GM12864 (cell line): ENCODE measurements at regions not wholly inside any gene's neighbourhood (a gene's known extent, or its start where the extent isn't known, plus 50 kb on each side); places are given as distances from the start of the nearest gene placed in this dataset.

ENCODE experiments used
- DNase-seq: peaks from one replicate; pipeline ENCODE4 v3.0.0-alpha.2; 2011; ENCODE audit warnings: low read depth
- H3K4me3 ChIP-seq: 2 replicates; pipeline ENCODE4 v1.5.1; 2011; ENCODE audit warnings: mild to moderate bottlenecking, low read depth, low read length, control low read depth
- TF ChIP-seq, protein P1 (sequence below): IDR thresholded peaks from 2 replicates; pipeline ENCODE4 v1.5.1; 2011; ENCODE audit warnings: low read depth, mild to moderate bottlenecking, moderate library complexity, low read length, control low read depth, inconsistent platforms; ENCODE audit errors: missing control alignments

DNA sequence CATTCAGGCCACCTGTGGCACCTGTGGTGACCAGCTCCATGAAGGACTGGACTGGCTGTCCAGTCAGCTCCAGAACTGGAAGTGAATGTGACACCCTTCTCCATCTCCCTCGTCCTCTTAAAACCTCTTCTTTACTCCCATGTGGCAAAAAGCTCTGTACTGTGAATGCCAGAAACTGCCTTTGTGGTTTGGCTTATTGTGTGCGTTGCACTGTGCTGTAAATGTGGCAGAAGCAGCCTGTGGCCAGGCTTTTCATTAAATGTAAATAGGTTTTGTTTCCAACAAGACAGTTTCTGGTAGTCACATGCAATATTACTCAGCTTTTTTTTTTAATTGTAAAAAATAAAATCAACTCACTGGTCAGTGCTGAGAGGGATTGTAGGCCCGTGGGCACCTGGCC lies 453.7 kb downstream of the ATP23 start:
- TF ChIP-seq, protein P1, sequence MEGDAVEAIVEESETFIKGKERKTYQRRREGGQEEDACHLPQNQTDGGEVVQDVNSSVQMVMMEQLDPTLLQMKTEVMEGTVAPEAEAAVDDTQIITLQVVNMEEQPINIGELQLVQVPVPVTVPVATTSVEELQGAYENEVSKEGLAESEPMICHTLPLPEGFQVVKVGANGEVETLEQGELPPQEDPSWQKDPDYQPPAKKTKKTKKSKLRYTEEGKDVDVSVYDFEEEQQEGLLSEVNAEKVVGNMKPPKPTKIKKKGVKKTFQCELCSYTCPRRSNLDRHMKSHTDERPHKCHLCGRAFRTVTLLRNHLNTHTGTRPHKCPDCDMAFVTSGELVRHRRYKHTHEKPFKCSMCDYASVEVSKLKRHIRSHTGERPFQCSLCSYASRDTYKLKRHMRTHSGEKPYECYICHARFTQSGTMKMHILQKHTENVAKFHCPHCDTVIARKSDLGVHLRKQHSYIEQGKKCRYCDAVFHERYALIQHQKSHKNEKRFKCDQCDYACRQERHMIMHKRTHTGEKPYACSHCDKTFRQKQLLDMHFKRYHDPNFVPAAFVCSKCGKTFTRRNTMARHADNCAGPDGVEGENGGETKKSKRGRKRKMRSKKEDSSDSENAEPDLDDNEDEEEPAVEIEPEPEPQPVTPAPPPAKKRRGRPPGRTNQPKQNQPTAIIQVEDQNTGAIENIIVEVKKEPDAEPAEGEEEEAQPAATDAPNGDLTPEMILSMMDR = no peak
- no peak for DNase-seq
- H3K4me3 ChIP-seq = no peak overlapping the region

DNA sequence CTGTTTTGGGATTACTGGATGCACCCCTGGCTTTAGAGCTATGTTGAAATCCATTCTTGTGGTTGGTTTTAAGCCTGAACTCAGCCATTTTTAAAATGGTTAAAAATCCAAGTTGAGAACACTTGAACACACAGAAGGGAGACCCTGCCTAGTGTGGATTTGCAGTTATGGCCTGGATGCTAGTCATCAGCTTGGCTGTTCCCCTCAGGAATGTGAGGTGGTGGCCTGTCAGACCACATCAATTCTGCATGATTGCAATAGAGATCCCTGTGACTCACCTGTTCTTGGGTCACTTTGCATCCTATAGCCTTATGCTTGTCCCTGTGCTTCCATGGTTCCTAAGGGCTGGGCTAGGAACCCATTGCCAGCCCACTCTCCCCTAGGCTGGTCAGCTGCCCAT lies 454.1 kb downstream of the ATP23 start:
- TF ChIP-seq, protein P1 = no peak
- DNase-seq = no peak
- no peak overlapping the region for H3K4me3 ChIP-seq

DNA sequence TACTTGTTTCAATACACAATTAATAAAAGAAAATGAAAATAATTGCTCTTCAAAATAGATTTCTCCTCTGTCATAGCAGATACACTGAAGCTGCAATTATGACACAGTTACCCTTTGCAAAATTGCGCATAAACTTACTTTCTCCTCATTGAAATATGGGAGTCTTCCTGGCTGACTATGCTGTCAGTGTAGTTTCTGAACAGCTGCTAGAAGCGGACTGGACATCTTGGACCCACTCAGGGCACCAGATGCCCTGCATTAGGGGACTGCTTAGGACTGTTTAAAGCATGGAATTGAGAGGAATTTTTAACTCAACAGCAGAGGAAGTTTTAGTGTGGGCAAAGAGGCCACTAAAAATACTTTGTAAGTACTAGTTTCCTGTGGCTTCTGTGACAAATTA lies 454.9 kb downstream of the ATP23 start:
- H3K4me3 ChIP-seq = no peak overlapping the region
- TF ChIP-seq, protein P1 = no peak
- DNase-seq = no peak

DNA sequence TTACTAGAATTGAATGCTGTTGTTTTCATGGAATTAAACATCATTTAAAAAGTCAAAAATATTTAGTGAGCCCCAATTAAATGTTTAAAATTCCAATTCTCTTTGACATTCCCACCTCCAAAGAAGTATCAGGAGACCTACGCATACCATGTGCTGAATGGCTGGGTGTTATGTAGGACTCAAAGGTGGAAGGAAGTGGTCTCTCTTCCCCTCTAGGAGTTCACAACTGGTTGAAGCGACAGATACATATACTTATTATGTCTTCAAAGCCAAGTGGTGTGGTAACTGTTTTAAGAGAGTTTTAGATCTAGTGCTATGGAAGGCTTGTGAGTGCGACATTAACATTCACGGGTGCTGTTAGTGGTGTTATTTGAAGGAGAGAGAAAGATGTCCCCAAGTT lies 464.0 kb downstream of the ATP23 start:
- no peak overlapping the region for H3K4me3 ChIP-seq
- no peak for DNase-seq
- TF ChIP-seq, protein P1 = no peak

DNA sequence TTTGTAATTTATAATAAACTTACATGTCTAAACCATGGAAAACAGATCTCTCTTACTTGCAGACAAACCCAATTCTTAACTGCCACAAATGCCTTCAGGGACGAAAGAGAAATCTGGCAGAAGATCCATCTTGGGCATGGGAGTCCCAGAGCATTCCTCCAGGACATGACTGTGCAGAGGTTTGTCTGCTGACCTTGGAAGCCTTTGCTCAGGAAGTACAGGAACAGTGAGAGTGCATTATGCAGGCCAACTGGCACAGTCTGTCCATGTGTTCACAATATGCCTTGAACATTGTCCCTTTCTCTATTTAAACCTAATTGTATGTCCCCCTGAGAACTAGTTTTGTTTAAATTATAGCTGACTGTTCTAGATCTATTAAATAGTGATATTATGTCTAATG lies 467.1 kb downstream of the ATP23 start:
- no peak for DNase-seq
- TF ChIP-seq, protein P1 = no peak
- no peak overlapping the region for H3K4me3 ChIP-seq

DNA sequence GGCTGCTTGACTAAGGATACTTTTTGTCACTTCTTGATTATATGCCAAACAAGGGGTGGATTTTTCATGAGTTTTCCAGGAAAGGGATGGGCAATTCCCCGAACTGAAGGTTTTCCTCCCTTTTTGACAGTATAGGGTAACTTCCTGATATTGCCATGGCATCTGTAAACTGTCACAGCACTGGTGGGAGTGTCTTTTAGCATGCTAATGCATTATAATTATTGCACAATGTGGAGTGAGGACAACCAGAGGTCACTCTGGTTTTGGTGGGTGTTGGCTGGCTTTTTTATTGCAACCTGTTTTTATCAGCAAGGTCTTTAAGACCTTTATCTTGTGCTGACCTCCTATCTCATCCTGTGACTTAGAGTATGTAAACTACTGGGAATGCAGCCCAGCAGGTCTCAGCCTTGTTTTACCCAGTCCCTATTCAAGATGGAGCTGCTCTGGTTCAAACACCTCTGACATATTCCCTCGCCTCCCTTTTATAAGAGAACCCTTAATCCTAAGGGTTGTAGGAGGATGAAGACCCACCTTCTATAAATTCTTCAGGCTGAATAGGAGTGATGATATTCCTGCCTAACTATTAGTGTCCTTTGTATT lies 471.2 kb downstream of the ATP23 start:
- no peak for DNase-seq
- TF ChIP-seq, protein P1 = no peak
- H3K4me3 ChIP-seq = no peak overlapping the region

DNA sequence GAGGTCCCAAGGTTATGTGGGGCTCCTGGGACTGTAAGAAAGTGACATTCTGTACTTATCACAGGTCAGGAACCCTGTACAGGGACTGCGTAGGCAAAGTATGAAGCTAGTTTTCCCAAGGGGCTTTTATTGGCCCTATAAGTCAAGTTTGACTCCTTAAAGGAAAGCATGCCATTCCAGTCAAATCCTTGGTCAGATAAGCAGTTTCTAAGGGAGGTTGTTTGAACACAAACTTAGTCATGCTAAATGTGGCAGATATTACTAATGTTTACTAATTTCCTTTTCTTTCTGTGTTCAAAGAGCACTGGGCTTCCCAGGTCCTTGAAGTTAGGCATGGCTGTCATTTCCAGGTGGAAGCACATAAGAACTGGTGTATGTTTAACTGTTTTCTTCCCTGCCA lies 472.4 kb downstream of the ATP23 start:
- TF ChIP-seq, protein P1 = no peak
- H3K4me3 ChIP-seq = no peak overlapping the region

More for the DNA sequence above, 472.4 kb downstream of the ATP23 start:
- no peak for DNase-seq
